Testis (tissue), 2 donors: ENCODE measurements at regions not wholly inside any gene's neighbourhood (a gene's known extent, or its start where the extent isn't known, plus 50 kb on each side); places are given as distances from the start of the nearest gene placed in this dataset.

Source experiments
- CTCF ChIP-seq, 3 experiments: fragments of 450-650 bp in 2 of 3; fragments of 200-600 bp in 1 of 3; sonication (generic) in 1 of 3; IDR thresholded peaks; one replicate each; pipeline ENCODE4 v1.5.1; 2016 to 2019; ENCODE audit warnings: antibody characterized with exemption in 3 of 3, mild to moderate bottlenecking in 2 of 3, moderate library complexity in 1 of 3
- POLR2A ChIP-seq: fragments of 450-650 bp; IDR thresholded peaks from one replicate; pipeline ENCODE4 v1.6.1; 2017; ENCODE audit warnings: antibody characterized with exemption, mild to moderate bottlenecking, moderate library complexity

- no peak for TF ChIP-seq CTCF (IDR thresholded peaks at IDR 0.05)
- no peak for TF ChIP-seq POLR2A
Measured at GRCh38 chr2:103738108-103738507, 976.3 kb downstream of the TMEM182 start.
